GM18511 (cell line): ENCODE measurements at regions not wholly inside any gene's neighbourhood (a gene's known extent, or its start where the extent isn't known, plus 50 kb on each side); places are given as distances from the start of the nearest gene placed in this dataset.
"Not testable (repeated sequence)": the region's sequence is repeated elsewhere in the genome, so short reads cannot be mapped to it uniquely, and the experiment has no call there.

Experiments
- ATAC-seq: cut with Tn5 transposase; IDR thresholded peaks from one replicate; pipeline ENCODE4 v1.9.1; 2021; ENCODE audit warnings: mild to moderate bottlenecking, moderate library complexity; ENCODE audit not compliant: unreplicated experiment

- no peak for ATAC-seq
These were observed 351.4 kb upstream of the HS6ST1 start for GRCh38 chr2:128670066-128670465.

- not testable (repeated sequence) for ATAC-seq
These were observed 353.5 kb upstream of the HS6ST1 start for GRCh38 chr2:128671981-128672757.

GRCh38 chr2:128679680-128680079, 361.0 kb upstream of the HS6ST1 start:
- ATAC-seq, result not testable (repeated sequence)

- no peak for ATAC-seq
These were observed 362.8 kb upstream of the HS6ST1 start for GRCh38 chr2:128681507-128681906.

- no peak for ATAC-seq
These were observed 363.6 kb upstream of the HS6ST1 start for GRCh38 chr2:128682266-128682665.

- ATAC-seq, result no peak
These were observed 364.1 kb upstream of the HS6ST1 start for GRCh38 chr2:128682729-128683284.

GRCh38 chr2:128684523-128684922, 365.9 kb upstream of the HS6ST1 start:
- no peak for ATAC-seq

- ATAC-seq, result peak; percentile 54
These were observed 367.3 kb upstream of the HS6ST1 start for GRCh38 chr2:128685841-128686496.

- ATAC-seq, result peak; percentile 74
These were observed 367.8 kb upstream of the HS6ST1 start for GRCh38 chr2:128686497-128686859.

- ATAC-seq, result no peak
These were observed 368.4 kb upstream of the HS6ST1 start for GRCh38 chr2:128686881-128687555.

- ATAC-seq, result no peak
These were observed 368.9 kb upstream of the HS6ST1 start for GRCh38 chr2:128687565-128687964.

GRCh38 chr2:128689971-128690370, 371.3 kb upstream of the HS6ST1 start:
- ATAC-seq, result no peak

GRCh38 chr2:128690431-128690830, 371.8 kb upstream of the HS6ST1 start:
- ATAC-seq, result no peak

- no peak for ATAC-seq
These were observed 372.2 kb upstream of the HS6ST1 start for GRCh38 chr2:128690869-128691268.

- ATAC-seq, result no peak
These were observed 372.9 kb upstream of the HS6ST1 start for GRCh38 chr2:128691526-128691925.

- no peak for ATAC-seq
These were observed 374.5 kb upstream of the HS6ST1 start for GRCh38 chr2:128692895-128693742.

- ATAC-seq, result no peak
These were observed 375.0 kb upstream of the HS6ST1 start for GRCh38 chr2:128693743-128694029.

GRCh38 chr2:128695646-128696220, 377.1 kb upstream of the HS6ST1 start:
- ATAC-seq, result no peak

- no peak for ATAC-seq
These were observed 377.8 kb upstream of the HS6ST1 start for GRCh38 chr2:128696421-128696820.

GRCh38 chr2:128701418-128701817, 382.8 kb upstream of the HS6ST1 start:
- no peak for ATAC-seq

GRCh38 chr2:128702616-128703015, 383.9 kb upstream of the HS6ST1 start:
- ATAC-seq, result no peak
